ENCODE measurements at regions not wholly inside any gene's neighbourhood (a gene's known extent, or its start where the extent isn't known, plus 50 kb on each side); places are given as distances from the start of the nearest gene placed in this dataset.

DNA sequence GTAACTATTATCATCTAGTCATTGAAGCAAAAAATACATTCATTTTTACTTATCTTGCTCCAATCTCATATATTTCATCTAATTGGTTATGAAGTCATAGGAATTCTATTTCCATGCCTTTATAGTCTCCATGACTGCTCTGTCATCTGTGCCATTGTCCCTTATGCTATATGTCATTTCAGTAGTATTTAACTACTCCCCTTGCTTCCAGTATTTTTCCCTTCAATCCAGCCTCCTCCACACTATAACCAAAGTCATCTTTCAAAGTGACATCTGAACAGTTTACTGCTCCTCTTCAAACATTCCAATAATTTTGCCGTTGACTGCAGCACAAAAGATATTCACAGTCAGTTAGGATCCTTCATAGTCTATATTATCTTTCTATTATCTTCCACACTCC is 216.6 kb upstream of the HS3ST5 start:
- DNase-seq (ENCODE audit: low read depth) = no peak
- H3K4me3 ChIP-seq (replicated peaks; ENCODE audit: low read depth, low read length) = no peak overlapping the region
- TF ChIP-seq, protein P1, sequence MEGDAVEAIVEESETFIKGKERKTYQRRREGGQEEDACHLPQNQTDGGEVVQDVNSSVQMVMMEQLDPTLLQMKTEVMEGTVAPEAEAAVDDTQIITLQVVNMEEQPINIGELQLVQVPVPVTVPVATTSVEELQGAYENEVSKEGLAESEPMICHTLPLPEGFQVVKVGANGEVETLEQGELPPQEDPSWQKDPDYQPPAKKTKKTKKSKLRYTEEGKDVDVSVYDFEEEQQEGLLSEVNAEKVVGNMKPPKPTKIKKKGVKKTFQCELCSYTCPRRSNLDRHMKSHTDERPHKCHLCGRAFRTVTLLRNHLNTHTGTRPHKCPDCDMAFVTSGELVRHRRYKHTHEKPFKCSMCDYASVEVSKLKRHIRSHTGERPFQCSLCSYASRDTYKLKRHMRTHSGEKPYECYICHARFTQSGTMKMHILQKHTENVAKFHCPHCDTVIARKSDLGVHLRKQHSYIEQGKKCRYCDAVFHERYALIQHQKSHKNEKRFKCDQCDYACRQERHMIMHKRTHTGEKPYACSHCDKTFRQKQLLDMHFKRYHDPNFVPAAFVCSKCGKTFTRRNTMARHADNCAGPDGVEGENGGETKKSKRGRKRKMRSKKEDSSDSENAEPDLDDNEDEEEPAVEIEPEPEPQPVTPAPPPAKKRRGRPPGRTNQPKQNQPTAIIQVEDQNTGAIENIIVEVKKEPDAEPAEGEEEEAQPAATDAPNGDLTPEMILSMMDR (IDR thresholded peaks at IDR 0.05; ENCODE audit: low read length, missing control alignments) = no peak

DNA sequence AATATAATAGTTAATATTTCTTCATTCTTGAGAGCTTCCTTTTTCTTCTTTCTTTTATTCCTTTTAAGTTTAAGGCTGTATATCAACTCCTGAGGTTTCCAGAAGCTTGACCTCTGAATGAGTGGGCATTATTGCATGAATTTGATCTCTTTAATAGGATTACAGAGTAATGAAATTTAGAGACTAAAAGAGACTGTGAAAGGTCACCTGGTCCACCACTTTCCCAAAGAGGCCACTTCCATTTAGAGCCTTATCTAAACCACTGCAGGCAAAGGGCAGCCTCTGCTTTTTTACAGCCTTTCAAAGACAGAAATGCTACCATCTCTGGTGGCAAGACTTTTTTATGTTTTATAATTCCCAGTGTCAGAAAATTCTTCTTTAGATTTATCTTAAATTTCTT is 215.3 kb upstream of the HS3ST5 start:
- H3K4me3 ChIP-seq (replicated peaks; ENCODE audit: low read depth, low read length) = no peak overlapping the region
- TF ChIP-seq, protein P1 (IDR thresholded peaks at IDR 0.05; ENCODE audit: low read length, missing control alignments) = no peak
- DNase-seq (ENCODE audit: low read depth) = no peak

DNA sequence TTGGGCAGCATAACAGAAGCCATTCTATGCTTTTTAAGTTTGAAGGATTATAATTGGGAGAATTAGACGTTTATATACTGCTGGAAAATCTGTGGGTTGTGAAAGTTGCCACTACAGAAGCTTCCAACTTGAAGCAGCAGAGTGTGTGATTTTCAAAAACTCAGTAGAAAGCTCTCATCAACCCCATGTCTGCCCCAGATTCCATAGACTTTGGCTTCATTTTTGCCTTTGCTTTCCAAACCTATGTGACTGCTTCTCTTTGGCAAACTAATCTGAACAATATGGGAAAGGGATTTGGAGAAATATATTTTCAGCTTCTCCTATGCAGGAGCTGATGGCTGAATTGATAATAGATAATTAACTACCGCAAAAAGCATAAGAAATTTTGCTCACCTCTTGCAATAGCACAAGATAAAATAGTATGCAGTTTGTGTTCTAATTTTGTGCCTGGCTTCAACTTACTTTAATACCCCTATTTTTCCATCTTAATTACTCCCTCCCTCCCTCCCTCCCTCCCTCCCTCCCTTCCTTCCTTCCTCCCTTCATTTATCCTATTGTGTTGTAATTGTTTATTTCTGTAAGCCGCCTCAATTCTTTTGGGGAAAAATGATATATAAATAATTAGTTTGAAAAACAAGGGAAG is 214.1 kb upstream of the HS3ST5 start:
- no peak for DNase-seq (ENCODE audit: low read depth)
- TF ChIP-seq, protein P1 (IDR thresholded peaks at IDR 0.05; ENCODE audit: low read length, missing control alignments) = no peak
- H3K4me3 ChIP-seq (replicated peaks; ENCODE audit: low read depth, low read length) = no peak overlapping the region

DNA sequence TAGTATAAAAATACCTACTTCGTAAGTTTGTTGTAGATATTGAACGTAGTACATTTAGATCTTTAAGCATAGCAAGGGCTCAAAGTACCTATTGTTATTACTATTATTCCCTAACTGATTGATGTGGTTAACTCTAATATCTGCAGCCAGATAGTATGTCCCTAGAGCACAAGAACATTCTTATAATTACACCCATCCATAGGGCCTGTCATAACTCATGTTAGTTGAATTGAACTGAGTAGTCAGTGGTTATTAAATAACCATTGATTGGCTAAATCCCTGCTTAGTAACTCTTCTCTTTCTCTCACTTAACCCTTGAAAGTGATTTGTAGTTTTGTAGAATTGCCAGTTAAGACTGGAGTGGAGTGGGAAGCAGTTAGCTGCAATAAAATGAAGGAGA is 207.5 kb upstream of the HS3ST5 start:
- no peak overlapping the region for H3K4me3 ChIP-seq (replicated peaks; ENCODE audit: low read depth, low read length)
- TF ChIP-seq, protein P1 (IDR thresholded peaks at IDR 0.05; ENCODE audit: low read length, missing control alignments) = no peak
- DNase-seq (ENCODE audit: low read depth) = no peak

DNA sequence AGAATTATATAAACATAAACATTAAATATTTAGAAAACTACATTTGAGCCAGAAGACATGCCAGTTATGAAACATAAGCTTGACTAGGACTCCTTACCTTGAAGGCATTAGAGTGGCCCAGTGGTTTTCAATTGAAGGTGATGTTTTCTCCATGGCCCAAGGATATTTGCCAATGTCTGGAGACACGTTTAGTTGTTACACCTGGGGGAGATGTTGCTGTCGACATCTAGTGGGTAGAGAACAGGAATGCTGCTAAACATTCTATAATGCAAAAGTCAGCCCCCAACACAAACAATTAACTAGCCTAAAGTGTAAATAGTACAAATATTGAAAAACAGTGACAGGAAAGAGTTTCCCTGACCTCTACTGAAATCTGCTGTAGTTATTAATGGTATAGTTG is 200.9 kb upstream of the HS3ST5 start:
- DNase-seq (ENCODE audit: low read depth) = no peak
- no peak overlapping the region for H3K4me3 ChIP-seq (replicated peaks; ENCODE audit: low read depth, low read length)
- TF ChIP-seq, protein P1 (IDR thresholded peaks at IDR 0.05; ENCODE audit: low read length, missing control alignments) = no peak

DNA sequence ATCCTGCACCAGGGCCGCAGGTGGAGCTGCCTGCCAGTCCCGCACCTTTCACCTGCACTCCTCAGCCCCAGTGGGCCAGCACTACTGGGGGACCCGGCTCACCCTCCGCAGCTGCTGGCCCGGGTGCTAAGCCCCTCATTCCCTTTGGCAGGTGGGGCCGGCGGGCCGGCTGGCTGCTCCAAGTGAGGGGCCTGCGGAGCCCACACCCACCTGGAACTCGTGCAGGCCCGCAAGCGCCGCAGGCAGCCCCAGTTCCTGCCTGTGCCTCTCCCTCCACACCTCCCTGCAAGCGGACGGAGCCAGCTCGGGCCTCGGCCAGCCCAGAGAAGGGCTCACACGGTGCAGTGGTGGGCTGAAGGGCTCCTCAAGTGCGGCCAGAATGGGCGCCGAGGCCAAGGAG is 199.0 kb upstream of the HS3ST5 start:
- no peak for DNase-seq (ENCODE audit: low read depth)
- TF ChIP-seq, protein P1 (IDR thresholded peaks at IDR 0.05; ENCODE audit: low read length, missing control alignments) = no peak

DNA sequence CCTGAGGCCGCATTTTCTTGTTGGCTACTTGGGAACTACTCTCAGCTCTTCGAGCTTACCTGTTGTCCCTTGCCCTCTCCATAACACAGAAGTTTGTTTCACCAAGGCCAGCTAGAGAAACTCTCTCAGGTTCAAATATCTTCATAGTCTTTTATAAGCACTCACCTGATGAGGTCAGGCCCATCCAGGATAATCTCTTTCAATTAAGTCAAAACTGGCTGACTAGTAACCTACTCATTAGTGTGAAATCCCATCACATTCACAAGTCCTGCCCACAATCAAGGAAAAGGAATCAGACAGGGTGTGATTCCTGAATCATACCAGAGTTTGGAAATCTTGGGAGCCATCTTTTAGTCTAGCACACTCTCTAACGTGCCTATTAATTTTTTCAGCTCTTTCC is 195.2 kb upstream of the HS3ST5 start:
- TF ChIP-seq, protein P1 (IDR thresholded peaks at IDR 0.05; ENCODE audit: low read length, missing control alignments) = no peak
- DNase-seq (ENCODE audit: low read depth) = no peak
- H3K4me3 ChIP-seq (replicated peaks; ENCODE audit: low read depth, low read length) = no peak overlapping the region

More for the DNA sequence above, 199.0 kb upstream of the HS3ST5 start:
- H3K4me3 ChIP-seq (replicated peaks; ENCODE audit: low read depth, low read length) = no peak overlapping the region
